GM19395 (cell line): ENCODE measurements at regions not wholly inside any gene's neighbourhood (a gene's known extent, or its start where the extent isn't known, plus 50 kb on each side); places are given as distances from the start of the nearest gene placed in this dataset.

ENCODE experiments used
- ATAC-seq: cut with Tn5 transposase; IDR thresholded peaks from one replicate; pipeline ENCODE4 v1.9.1; 2021; ENCODE audit warnings: mild to moderate bottlenecking, moderate library complexity; ENCODE audit not compliant: unreplicated experiment

DNA sequence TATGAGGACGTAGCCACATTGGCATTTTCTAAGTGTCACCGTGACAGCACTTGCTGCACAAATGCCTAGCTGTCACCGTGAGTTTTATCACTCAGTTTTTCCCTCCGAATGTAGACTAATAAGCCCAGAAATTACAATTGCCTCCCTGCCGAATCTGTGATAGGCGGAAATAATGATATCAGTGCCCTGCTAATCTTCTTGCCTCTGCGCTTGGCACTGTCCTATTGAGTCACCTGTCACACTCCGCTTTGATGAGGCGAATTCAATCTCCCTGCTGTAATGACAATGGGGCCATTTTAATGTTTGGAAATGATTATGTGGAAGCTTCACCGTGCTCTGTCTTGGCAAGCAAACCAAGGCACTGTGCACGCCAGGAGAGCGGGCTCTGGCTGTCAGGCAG lies 112.8 kb downstream of the LINC00237 start:
- no peak for ATAC-seq

DNA sequence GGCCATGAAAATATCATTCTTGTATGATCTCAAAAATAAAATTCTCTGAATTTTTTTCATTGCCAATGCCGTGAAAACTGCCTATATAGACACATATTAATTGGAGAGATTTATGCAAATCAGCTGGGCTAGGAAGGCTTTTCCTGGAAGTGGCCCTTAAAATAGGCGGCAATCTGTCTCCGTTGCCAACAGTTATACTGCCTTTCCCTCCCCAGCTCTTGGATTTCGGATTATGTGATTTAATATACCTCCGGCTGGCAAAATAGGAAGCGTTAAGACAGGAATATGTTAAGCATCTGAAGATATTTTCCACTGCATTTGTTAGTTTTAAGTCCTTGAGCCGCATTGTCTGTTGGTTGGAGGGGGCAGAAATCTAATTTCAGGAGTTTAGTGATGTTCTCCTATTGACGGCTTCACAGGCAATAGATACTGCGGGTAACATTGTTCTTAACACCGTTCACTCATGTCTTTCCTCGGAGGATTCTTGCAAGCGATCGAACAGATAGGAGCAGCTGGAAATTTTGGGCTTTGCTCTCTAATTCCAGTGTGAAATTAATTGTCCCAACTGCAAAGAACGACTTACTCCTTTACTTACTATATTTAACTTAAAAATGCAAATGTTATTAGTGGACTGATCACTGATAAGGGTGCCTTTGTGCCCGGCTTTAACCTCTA lies 113.3 kb downstream of the LINC00237 start:
- ATAC-seq: no peak

DNA sequence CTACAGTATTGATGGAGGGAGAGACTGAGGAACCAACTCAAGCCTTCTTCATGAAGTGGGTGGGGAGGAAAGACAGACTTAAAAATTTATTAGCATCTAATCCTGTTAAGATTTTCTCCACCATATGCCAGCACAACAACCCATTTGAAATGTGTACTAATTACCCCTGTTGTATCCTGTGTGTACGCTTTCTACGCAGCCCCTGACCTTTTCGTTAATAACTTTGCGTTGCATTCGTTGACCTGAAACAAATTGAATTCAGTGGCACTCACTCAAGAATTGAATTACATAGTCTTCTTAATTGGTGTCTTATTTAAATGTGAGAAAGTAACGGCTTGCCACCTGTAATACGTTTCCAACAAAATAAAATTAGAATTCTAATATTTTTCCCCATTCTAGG lies 113.9 kb downstream of the LINC00237 start:
- ATAC-seq: no peak

DNA sequence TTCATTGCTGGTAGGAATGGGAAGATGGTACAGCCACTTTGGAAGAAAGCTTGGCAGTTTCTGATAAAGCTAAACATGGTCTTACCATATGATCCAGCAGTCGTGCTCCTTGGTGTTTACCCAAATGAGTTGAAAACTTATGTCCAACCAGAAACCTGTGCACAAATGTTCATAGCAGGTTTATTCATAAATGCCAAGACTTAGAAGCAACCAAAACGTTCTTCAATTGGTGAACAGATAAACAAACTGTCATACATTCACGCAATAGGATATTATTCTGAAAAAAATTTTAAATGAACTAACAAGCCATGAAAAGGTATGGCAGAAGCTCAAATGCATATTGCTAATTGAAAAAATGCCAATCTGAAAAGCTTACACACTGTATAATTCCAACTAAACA lies 117.1 kb downstream of the LINC00237 start:
- no peak for ATAC-seq

DNA sequence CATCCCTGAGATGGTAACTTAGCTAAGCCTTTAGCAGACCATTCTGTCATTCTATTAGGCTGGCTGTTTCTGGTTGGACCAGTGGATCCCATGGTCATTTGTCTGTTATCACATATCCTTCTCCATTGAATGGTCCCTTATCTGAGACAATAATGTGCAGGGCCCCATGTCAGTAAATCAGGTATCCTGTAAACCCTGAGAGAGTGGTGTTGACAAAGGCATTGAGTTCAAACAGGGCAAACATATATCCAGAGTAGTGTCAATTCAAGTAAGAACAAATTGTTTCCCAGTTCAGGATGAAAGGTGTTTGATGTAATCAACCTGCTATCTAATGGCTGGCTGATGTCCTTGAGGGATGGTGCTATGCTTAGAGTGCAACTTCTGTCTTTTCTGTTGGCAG lies 126.2 kb downstream of the LINC00237 start:
- ATAC-seq: no peak

DNA sequence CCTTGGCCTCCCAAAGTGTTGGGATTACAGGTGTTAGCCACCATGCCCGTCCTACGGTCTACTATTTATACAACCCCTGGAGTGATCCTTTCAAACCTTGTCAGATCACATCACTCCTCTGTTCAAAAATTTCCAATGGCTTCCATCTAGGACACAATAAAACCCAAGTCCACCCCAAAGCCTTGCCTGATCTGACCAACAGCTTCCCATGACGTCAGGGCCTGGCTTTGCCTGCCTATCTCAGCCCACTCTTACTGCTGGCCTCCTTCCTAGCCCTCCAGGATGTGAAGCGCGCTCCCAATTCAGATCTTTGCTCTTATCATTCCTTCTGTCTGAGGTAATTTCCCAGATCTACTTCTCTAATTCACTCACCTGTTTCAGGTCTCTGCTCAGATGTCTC lies 128.4 kb downstream of the LINC00237 start:
- no peak for ATAC-seq

GRCh38 chr20:20972490-20972889 lies 133.7 kb downstream of the LINC00237 start:
- ATAC-seq: no peak

- no peak for ATAC-seq
Observed at GRCh38 chr20:20971810-20972209, 134.3 kb downstream of the LINC00237 start.

- ATAC-seq: no peak
Observed at GRCh38 chr20:20970841-20971240, 135.3 kb downstream of the LINC00237 start.

DNA sequence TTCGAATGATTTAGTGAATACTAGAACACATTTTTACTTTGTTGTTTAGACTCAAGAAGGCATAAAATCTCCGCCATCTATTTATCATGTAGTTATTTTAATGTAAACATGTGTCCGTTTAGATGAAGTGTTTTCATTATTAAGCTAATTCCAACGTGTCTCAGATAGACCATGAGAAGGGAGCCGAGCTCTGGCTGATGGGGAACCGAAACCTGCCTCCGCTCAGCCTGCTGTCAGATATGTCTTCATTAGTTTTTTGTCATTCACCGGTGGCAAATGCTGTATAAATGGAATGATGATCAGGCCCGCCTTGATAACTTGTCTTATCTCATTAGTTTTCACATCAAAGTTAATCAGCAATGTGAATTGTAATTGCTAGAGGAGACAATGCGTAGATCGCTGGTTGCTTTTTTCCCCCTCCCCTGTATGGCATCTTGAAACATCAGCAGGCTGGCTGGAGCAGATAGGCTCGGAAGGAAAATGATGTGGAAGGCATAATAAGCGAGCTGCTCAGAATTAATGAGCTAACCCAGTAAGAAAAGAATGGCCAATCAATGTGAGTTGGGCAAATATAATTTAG lies 136.4 kb downstream of the LINC00237 start:
- ATAC-seq: no peak

DNA sequence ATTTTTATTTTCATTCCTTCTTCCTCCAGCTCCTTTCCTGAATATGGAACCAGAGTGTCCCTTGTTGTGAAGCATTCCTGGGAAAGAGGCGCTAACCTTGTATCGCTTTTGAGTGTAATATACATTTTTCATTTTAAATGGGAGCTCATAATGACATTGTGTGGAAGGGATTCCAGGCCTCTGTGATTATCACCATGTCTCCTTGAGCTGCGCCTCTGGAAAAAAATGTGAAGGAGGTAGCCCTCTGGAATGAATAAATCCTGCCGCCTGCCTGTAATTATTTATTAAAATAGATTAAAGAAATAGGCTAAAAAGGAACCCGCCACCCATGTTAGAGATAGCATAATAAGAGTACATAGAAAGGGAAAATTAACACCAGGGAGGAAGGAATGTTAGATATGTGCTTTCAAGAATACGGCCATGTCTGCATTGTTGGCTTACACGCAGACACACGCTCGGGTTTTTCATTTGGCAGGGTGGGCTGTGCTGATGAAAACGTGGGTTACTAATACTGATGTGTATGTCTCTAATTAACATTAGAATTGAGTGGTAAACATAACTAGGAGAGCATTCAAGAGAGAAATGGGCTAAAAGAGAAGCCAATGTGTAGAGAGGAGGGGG lies 138.5 kb downstream of the LINC00237 start:
- ATAC-seq: no peak

DNA sequence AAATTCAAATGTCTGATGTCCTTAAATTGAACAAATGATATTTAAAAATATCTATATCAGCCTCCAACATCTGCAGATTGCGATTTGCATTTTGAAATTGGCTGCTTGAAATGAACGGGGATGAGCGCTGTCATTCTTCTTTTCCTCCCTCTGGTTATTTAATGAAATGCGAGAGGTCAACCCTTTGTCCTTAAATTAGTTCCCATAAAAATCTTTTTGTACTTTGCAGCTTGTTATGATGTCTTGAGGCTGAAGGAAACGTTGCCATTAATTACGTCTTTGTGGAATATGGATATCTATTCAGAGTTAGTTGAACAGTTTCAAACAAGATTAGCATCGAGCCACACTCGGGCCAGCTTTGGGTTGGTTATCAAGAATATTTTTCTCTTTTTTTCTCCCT lies 140.0 kb downstream of the LINC00237 start:
- ATAC-seq: no peak

DNA sequence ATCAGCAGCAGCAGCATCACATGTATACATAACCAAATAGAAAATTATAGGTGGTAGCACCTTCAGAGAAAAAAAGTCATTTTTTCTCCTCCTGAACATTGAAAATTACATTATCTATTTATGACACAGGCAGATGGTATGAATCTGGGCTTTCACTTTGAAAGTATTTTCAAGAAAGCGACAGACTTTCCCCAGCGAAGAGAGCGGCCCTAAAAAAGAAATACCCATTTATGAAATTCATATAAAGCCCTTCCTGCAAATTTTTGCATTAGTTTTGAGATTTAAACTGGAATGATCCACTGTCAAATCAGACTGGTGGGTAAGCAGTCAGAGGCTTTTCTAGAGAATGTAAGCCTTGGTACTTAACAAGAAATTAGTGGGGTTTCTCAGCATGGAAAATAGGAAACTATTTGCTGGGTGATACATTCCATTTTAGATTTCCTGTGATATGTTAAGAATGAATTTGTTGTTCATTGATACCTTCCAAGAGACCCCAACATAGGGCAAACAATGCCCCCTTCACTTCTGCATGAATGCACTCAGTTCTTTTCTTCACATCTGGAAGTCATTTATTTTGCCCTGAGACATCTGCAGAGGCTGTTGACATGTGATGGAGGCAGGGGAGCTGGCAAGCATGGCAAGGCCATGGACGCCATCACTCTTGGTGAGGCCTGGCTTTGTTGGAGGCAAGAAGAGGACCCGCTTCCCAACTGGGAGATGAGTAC lies 147.0 kb downstream of the LINC00237 start:
- no peak for ATAC-seq

- ATAC-seq: no peak
Observed at GRCh38 chr20:20956513-20956931, 149.6 kb downstream of the LINC00237 start.

DNA sequence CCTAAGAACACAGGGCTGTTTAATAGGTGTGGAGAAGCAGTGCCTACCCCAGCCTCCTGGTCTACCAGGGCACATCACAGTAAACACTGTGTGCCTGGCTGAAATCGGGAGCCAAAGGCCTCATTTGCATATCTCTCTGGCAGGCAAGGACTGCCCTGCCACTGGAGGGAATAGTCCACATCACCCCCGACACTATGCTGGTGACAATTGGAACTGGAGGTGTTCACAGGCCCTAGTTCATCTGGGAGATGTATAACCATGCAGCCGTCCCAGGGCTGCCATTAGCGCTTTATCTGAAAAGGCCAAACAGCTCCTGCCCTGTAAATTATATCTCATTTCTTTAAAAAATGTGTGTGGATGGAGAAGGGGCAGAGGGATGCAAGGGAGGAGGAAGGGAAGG lies 150.3 kb downstream of the LINC00237 start:
- ATAC-seq: no peak

- ATAC-seq: no peak
Observed at GRCh38 chr20:20953738-20954618, 152.2 kb downstream of the LINC00237 start.

DNA sequence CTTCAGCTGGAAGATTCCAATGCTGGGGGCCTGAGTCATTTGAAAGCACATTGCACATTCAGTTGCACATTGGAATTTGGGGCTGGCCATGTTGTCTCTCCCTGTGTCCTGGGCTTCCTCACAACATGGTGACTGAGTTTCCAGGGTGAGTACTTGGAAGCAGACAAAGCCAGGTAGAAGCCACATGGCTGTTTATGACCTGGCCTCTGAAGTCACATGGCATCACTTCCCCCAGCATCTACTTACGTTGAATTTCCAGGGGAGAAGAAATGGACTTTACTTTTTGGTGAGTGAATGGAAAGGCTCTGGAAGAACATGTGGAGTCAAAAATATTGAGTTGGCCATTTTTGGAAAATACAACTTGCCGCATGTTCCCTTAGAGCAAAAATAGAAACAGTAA lies 155.5 kb downstream of the LINC00237 start:
- no peak for ATAC-seq

DNA sequence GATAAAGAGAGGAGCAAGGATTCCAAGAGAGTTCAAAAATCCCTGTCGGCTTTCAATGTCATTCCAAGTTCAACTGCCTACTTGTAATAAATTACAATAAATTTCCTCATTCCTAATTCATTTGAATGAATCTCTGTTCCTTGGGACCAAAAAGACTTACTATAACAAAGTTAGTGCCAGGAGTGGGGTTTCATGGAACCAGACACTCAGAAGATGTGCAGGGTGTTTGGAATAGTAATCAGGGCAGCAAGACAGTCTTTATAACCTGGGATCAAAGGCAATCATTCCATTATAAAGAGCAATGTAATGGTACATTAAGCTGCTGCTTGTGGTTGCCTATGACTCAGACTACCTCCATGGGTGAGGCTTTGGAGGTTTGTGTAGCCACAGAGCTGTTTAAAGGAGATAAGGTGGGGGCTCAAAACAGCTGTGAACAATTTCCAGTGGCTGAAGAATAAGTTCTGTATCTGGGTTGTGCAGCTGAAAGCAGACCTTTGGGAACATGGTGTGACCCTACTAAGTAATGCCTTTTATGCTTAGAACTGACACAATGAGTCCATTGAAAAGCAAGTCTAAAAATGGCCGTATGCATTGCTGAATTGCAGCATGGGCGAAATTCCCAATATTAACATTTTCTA lies 159.9 kb downstream of the LINC00237 start:
- no peak for ATAC-seq

- no peak for ATAC-seq
Observed at GRCh38 chr20:20941468-20941889, 164.7 kb downstream of the LINC00237 start.

DNA sequence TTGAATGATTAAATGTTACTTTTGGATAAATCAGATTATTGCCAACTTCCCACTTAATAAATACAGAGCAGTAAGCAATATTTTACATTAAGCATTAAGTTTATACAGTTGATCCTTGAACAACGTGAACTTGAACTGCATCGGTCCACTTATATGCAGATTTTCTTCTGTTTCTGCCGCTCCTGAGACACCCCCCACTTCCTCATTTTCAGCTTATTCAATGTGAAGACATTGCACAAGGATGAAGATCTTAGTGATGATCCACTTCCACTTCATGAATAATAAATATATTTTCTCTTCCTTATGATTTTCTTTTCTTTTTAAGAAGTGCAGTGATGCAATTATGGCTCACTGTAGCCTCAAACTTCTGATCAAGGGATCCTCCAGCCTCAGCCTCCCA lies 167.2 kb downstream of the LINC00237 start:
- no peak for ATAC-seq
